Hepatocyte (in vitro differentiated cells): ENCODE measurements at regions not wholly inside any gene's neighbourhood (a gene's known extent, or its start where the extent isn't known, plus 50 kb on each side); places are given as distances from the start of the nearest gene placed in this dataset.
A peak's percentile ranks its signal among the peaks of the same experiment; 100 is the strongest.

Source experiments
- DNase-seq: peaks from one replicate; pipeline ENCODE4 v3.0.0-alpha.2; 2016; ENCODE audit warnings: low spot score
- H2AFZ ChIP-seq: fragments of 200-600 bp; sonication (generic); 2 replicates; pipeline ENCODE4 v1.6.0; 2016; ENCODE audit warnings: antibody characterized with exemption, mild to moderate bottlenecking
- H3K27ac ChIP-seq: fragments of 200-600 bp; sonication (generic); 2 replicates; pipeline ENCODE4 v1.5.1; 2016; ENCODE audit warnings: mild to moderate bottlenecking
- H3K27me3 ChIP-seq: fragments of 200-600 bp; sonication (generic); 2 replicates; pipeline ENCODE4 v1.6.1; 2016
- H3K36me3 ChIP-seq: fragments of 200-600 bp; sonication (generic); replicated peaks from 2 replicates; pipeline ENCODE4 v1.5.1; 2016; ENCODE audit warnings: low read depth; ENCODE audit not compliant: insufficient read depth
- H3K4me1 ChIP-seq: fragments of 200-600 bp; sonication (generic); 2 replicates; pipeline ENCODE4 v1.5.1; 2016; ENCODE audit warnings: mild to moderate bottlenecking, moderate library complexity; ENCODE audit not compliant: insufficient read depth
- H3K4me2 ChIP-seq: fragments of 200-600 bp; sonication (generic); 2 replicates; pipeline ENCODE4 v1.6.0; 2016
- H3K4me3 ChIP-seq: fragments of 200-600 bp; sonication (generic); 2 replicates; pipeline ENCODE4 v1.5.1; 2016; ENCODE audit warnings: mild to moderate bottlenecking
- H3K79me2 ChIP-seq: fragments of 200-600 bp; sonication (generic); 2 replicates; pipeline ENCODE4 v1.6.0; 2017; ENCODE audit warnings: mild to moderate bottlenecking
- H3K9me2 ChIP-seq: fragments of 200-600 bp; sonication (generic); replicated peaks from 2 replicates; pipeline ENCODE4 v1.6.0; 2017; ENCODE audit warnings: mild to moderate bottlenecking; ENCODE audit not compliant: insufficient read depth
- H3K9me3 ChIP-seq: fragments of 200-600 bp; sonication (generic); 2 replicates; pipeline ENCODE4 v1.5.1; 2016; ENCODE audit warnings: low read depth, mild to moderate bottlenecking
- H4K20me1 ChIP-seq: fragments of 200-600 bp; sonication (generic); 2 replicates; pipeline ENCODE4 v1.6.0; 2016; ENCODE audit warnings: mild to moderate bottlenecking; ENCODE audit not compliant: insufficient read depth, poor library complexity, severe bottlenecking
- EZH2 ChIP-seq: fragments of 200-600 bp; sonication (generic); IDR thresholded peaks from 2 replicates; pipeline ENCODE4 v1.6.1; 2016; ENCODE audit warnings: antibody characterized with exemption, mild to moderate bottlenecking, borderline replicate concordance
- EZH2phosphoT487 ChIP-seq: fragments of 200-600 bp; sonication (generic); IDR thresholded peaks from one replicate; pipeline ENCODE4 v1.6.1; 2018; ENCODE audit warnings: antibody characterized with exemption, mild to moderate bottlenecking, low read depth, moderate library complexity; ENCODE audit not compliant: unreplicated experiment, severe bottlenecking
- WGBS: methylation state at CpG from one replicate; pipeline ENCODE4 v1.1.6; 2016; ENCODE audit warnings: low lambda C conversion rate; ENCODE audit errors: missing lambda C conversion rate; 5-methylcytosine and 5-hydroxymethylcytosine counted together
- TF ChIP-seq, protein P1 (sequence below): fragments of 200-600 bp; sonication (generic); IDR thresholded peaks from 2 replicates; pipeline ENCODE4 v1.5.1; 2016; ENCODE audit warnings: antibody characterized with exemption, mild to moderate bottlenecking; ENCODE audit not compliant: poor library complexity

DNA sequence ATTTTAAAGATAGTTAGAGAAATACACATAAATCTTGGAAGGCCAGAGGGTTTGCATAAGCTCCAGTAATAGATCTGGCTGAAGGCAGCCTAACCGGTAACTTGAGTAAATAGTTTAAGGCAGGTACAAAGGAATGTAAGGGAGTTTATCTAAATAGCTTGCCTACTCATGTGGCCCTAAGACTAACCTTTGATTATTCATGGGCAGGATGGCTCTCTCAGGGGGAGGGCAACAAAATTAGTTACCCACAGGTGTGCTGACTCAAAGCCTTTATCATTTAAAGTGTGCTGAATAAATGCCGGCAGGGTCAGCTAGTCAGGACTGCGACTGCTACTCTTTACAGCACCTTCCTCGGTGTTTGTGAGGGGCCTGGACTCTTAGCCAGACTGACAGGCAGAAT lies 761.3 kb upstream of the KIF2B start:
- no peaks in the 10 kb centered on the region for H3K79me2 ChIP-seq
- WGBS = 31% methylated on average over 4 of the region's 4 CpGs
- H3K9me3 ChIP-seq = no peaks in the 10 kb centered on the region
- H2AFZ ChIP-seq = no peak overlapping the region
- no peaks in the 10 kb centered on the region for H4K20me1 ChIP-seq
- H3K9me2 ChIP-seq = no peaks in the 10 kb centered on the region
- H3K4me2 ChIP-seq = no peak overlapping the region
- TF ChIP-seq, protein P1, sequence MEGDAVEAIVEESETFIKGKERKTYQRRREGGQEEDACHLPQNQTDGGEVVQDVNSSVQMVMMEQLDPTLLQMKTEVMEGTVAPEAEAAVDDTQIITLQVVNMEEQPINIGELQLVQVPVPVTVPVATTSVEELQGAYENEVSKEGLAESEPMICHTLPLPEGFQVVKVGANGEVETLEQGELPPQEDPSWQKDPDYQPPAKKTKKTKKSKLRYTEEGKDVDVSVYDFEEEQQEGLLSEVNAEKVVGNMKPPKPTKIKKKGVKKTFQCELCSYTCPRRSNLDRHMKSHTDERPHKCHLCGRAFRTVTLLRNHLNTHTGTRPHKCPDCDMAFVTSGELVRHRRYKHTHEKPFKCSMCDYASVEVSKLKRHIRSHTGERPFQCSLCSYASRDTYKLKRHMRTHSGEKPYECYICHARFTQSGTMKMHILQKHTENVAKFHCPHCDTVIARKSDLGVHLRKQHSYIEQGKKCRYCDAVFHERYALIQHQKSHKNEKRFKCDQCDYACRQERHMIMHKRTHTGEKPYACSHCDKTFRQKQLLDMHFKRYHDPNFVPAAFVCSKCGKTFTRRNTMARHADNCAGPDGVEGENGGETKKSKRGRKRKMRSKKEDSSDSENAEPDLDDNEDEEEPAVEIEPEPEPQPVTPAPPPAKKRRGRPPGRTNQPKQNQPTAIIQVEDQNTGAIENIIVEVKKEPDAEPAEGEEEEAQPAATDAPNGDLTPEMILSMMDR = no peak
- TF ChIP-seq EZH2 (no peak), EZH2phosphoT487 (no peak)
- H3K4me3 ChIP-seq = no peak overlapping the region
- no peaks in the 10 kb centered on the region for H3K36me3 ChIP-seq
- no peaks in the 10 kb centered on the region for H3K4me1 ChIP-seq
- DNase-seq = peak; percentile 3
- H3K27ac ChIP-seq = no peak overlapping the region
- H3K27me3 ChIP-seq = no peaks in the 10 kb centered on the region

DNA sequence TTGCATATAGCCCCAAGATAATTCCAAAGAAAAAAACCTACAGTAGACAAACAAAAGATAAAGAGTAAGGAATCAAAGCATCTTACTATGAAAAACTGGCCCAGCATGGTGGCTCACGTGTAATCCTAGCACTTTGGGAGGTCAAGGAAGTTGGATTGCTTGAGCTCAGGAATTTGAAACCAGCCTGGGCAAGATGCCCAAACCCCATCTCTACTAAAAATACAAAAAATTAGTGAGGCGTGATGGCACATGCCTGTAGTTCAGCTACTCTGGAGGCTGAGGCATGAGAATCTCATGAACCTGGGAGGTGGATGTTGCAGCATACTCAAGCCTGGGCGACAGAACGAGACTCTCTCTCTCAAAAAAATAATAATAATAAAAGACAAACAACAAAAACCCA lies 764.7 kb upstream of the KIF2B start:
- Histone ChIP-seq H3K27me3 (no peaks in the 10 kb centered on the region), H3K4me1 (no peaks in the 10 kb centered on the region), H3K9me2 (no peaks in the 10 kb centered on the region), H3K9me3 (no peaks in the 10 kb centered on the region), H3K4me2 (no peak overlapping the region), H2AFZ (no peak overlapping the region), H3K79me2 (no peaks in the 10 kb centered on the region), H3K36me3 (no peaks in the 10 kb centered on the region), H3K27ac (no peak overlapping the region), H3K4me3 (no peak overlapping the region), H4K20me1 (no peaks in the 10 kb centered on the region)
- no peak for TF ChIP-seq EZH2phosphoT487
- TF ChIP-seq, protein P1 = no peak
- TF ChIP-seq EZH2 = no peak
- 76% methylated on average over 4 of the region's 4 CpGs for WGBS
- no peak for DNase-seq

DNA sequence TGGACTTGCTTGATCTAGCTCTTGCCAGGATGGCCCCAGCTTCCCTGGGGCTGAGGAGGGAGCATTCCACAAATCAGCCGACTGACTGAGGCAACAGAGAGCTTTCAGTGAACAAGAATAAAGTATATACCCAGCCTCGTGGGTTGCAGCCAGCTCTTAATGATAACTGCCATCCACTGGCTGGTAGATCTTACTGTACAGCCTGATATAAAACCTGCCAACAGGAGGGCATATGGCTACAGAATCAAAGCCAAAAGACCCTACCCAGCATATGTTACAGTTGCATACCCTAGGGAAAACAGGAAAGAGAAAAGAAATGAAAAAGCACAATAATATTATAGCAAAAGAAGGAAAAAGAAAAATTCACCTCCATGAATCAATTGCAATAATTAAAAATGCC lies 775.9 kb upstream of the KIF2B start:
- Histone ChIP-seq H3K9me2 (no peaks in the 10 kb centered on the region), H3K36me3 (no peaks in the 10 kb centered on the region), H3K4me1 (no peaks in the 10 kb centered on the region), H4K20me1 (no peaks in the 10 kb centered on the region), H3K9me3 (no peaks in the 10 kb centered on the region), H3K27ac (no peak overlapping the region), H3K27me3 (no peaks in the 10 kb centered on the region), H3K4me3 (no peak overlapping the region), H3K79me2 (no peaks in the 10 kb centered on the region), H2AFZ (no peak overlapping the region), H3K4me2 (no peak overlapping the region)
- 67% methylated on average over 2 of the region's 2 CpGs for WGBS
- DNase-seq = no peak
- TF ChIP-seq EZH2phosphoT487 = no peak
- TF ChIP-seq EZH2 = no peak

DNA sequence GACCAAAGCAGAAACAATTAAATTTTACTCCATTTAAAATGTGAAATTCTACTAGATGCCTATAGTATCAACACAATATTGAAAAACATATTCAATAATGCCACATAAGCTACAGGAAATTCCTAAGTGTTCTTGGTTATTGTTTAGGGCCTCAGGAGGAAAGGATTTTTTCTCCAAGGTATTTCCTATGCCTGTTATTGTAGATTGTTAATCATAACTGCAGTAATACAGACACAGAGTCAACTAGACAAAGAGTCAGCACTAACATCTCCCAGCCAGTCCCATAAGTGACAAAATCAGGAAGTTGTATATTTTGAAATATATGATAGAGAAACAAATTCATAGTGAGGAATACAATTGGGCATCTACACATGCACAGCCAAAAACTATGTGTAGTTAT lies 782.7 kb upstream of the KIF2B start:
- Histone ChIP-seq H3K9me2 (no peaks in the 10 kb centered on the region), H3K4me2 (no peak overlapping the region), H3K9me3 (no peaks in the 10 kb centered on the region), H4K20me1 (no peaks in the 10 kb centered on the region), H3K79me2 (no peaks in the 10 kb centered on the region), H3K27me3 (no peaks in the 10 kb centered on the region), H3K27ac (no peak overlapping the region), H3K4me1 (no peaks in the 10 kb centered on the region), H3K4me3 (no peak overlapping the region), H2AFZ (no peak overlapping the region), H3K36me3 (no peaks in the 10 kb centered on the region)
- no peak for DNase-seq
- no peak for TF ChIP-seq EZH2
- TF ChIP-seq, protein P1 = no peak
- no peak for TF ChIP-seq EZH2phosphoT487
